NAMALWA (cell line): ENCODE measurements at regions not wholly inside any gene's neighbourhood (a gene's known extent, or its start where the extent isn't known, plus 50 kb on each side); places are given as distances from the start of the nearest gene placed in this dataset.

Experiments used
- DNase-seq: peaks from one replicate; pipeline ENCODE4 v3.0.0-alpha.2; 2015; ENCODE audit warnings: low spot score

- DNase-seq, result no peak
Measured at GRCh38 chr13:103436057-103436654, 369.9 kb upstream of the SLC10A2 start.

- no peak for DNase-seq
Measured at GRCh38 chr13:103431856-103432255, 365.6 kb upstream of the SLC10A2 start.

- DNase-seq, result no peak
Measured at GRCh38 chr13:103430368-103430767, 364.2 kb upstream of the SLC10A2 start.

- DNase-seq, result no peak
Measured at GRCh38 chr13:103410002-103410401, 343.8 kb upstream of the SLC10A2 start.

- no peak for DNase-seq
Measured at GRCh38 chr13:103406967-103407366, 340.8 kb upstream of the SLC10A2 start.

GRCh38 chr13:103405297-103405696, 339.1 kb upstream of the SLC10A2 start:
- DNase-seq, result no peak

- DNase-seq, result no peak
Measured at GRCh38 chr13:103403814-103404213, 337.6 kb upstream of the SLC10A2 start.

- no peak for DNase-seq
Measured at GRCh38 chr13:103403148-103403740, 337.0 kb upstream of the SLC10A2 start.

GRCh38 chr13:103395139-103395538, 328.9 kb upstream of the SLC10A2 start:
- no peak for DNase-seq

GRCh38 chr13:103394618-103395017, 328.4 kb upstream of the SLC10A2 start:
- no peak for DNase-seq

- DNase-seq, result no peak
Measured at GRCh38 chr13:103391936-103392335, 325.7 kb upstream of the SLC10A2 start.

GRCh38 chr13:103388839-103389238, 322.6 kb upstream of the SLC10A2 start:
- DNase-seq, result no peak

GRCh38 chr13:103386341-103386740, 320.1 kb upstream of the SLC10A2 start:
- no peak for DNase-seq

GRCh38 chr13:103373916-103374315, 307.7 kb upstream of the SLC10A2 start:
- no peak for DNase-seq

- no peak for DNase-seq
Measured at GRCh38 chr13:103371271-103371670, 305.1 kb upstream of the SLC10A2 start.

GRCh38 chr13:103370790-103371189, 304.6 kb upstream of the SLC10A2 start:
- no peak for DNase-seq

- no peak for DNase-seq
Measured at GRCh38 chr13:103358255-103358932, 292.2 kb upstream of the SLC10A2 start.

GRCh38 chr13:103356226-103356864, 290.1 kb upstream of the SLC10A2 start:
- no peak for DNase-seq

GRCh38 chr13:103354171-103354570, 288.0 kb upstream of the SLC10A2 start:
- DNase-seq, result no peak

- no peak for DNase-seq
Measured at GRCh38 chr13:103351035-103351828, 285.0 kb upstream of the SLC10A2 start.

GRCh38 chr13:103350147-103350546, 283.9 kb upstream of the SLC10A2 start:
- no peak for DNase-seq
